H9 (cell line): ENCODE measurements at regions not wholly inside any gene's neighbourhood (a gene's known extent, or its start where the extent isn't known, plus 50 kb on each side); places are given as distances from the start of the nearest gene placed in this dataset.

Source experiments
- DNase-seq: peaks from one replicate; pipeline ENCODE4 v3.0.0-alpha.2; 2017
- H2AFZ ChIP-seq: one replicate; pipeline ENCODE4 v1.6.1; 2013; ENCODE audit warnings: mild to moderate bottlenecking, low read length, control low read depth, moderate library complexity
- H2AK5ac ChIP-seq: 2 replicates; pipeline ENCODE4 v1.6.1; 2013; ENCODE audit warnings: low read length, control low read depth, mixed read lengths; ENCODE audit not compliant: insufficient read length
- H2BK120ac ChIP-seq: one replicate; pipeline ENCODE4 v1.6.1; 2013; ENCODE audit warnings: low read depth, mild to moderate bottlenecking, low read length, control low read depth, inconsistent platforms; ENCODE audit not compliant: poor library complexity, severe bottlenecking
- H2BK12ac ChIP-seq: 2 replicates; pipeline ENCODE4 v1.6.1; 2013; ENCODE audit warnings: low read length, control low read depth, mixed read lengths, low read depth; ENCODE audit not compliant: insufficient read length
- H2BK15ac ChIP-seq: 2 replicates; pipeline ENCODE4 v1.6.1; 2013; ENCODE audit warnings: low read depth, low read length, control low read depth
- H2BK20ac ChIP-seq: one replicate; pipeline ENCODE4 v1.6.1; 2013; ENCODE audit warnings: low read depth, mild to moderate bottlenecking, low read length, control low read depth, inconsistent platforms; ENCODE audit not compliant: poor library complexity, severe bottlenecking
- H2BK5ac ChIP-seq: 2 replicates; pipeline ENCODE4 v1.6.1; 2013; ENCODE audit warnings: low read length, control low read depth, mixed read lengths; ENCODE audit not compliant: insufficient read length
- H3K14ac ChIP-seq: 2 replicates; pipeline ENCODE4 v1.6.1; 2013; ENCODE audit warnings: low read length, control low read depth; ENCODE audit not compliant: insufficient read depth
- H3K18ac ChIP-seq: 2 replicates; pipeline ENCODE4 v1.6.1; 2013; ENCODE audit warnings: low read depth, mild to moderate bottlenecking, mixed read lengths, low read length, control low read depth; ENCODE audit not compliant: insufficient read length
- H3K23ac ChIP-seq: 2 replicates; pipeline ENCODE4 v1.6.1; 2013; ENCODE audit warnings: low read length, control low read depth, mixed read lengths, low read depth; ENCODE audit not compliant: insufficient read length
- H3K23me2 ChIP-seq: 2 replicates; pipeline ENCODE4 v1.6.1; 2013; ENCODE audit warnings: low read depth, mild to moderate bottlenecking, mixed read lengths, low read length, control low read depth; ENCODE audit not compliant: insufficient read length, poor library complexity, severe bottlenecking
- H3K27ac ChIP-seq: 2 replicates; pipeline ENCODE4 v1.5.1; 2013; ENCODE audit warnings: low read length, control low read depth, mixed read lengths, low read depth; ENCODE audit not compliant: insufficient read length
- H3K27me3 ChIP-seq: 2 replicates; pipeline ENCODE4 v1.6.1; 2013; ENCODE audit warnings: low read length, control low read depth, inconsistent platforms; ENCODE audit not compliant: insufficient read depth
- H3K4ac ChIP-seq: 2 replicates; pipeline ENCODE4 v1.6.1; 2013; ENCODE audit warnings: low read depth, mild to moderate bottlenecking, control low read depth, inconsistent platforms, low read length, moderate library complexity
- H3K4me1 ChIP-seq: 2 replicates; pipeline ENCODE4 v1.6.1; 2013; ENCODE audit warnings: low read length, control low read depth, inconsistent platforms; ENCODE audit not compliant: insufficient read depth
- H3K4me2 ChIP-seq: 2 replicates; pipeline ENCODE4 v1.6.1; 2013; ENCODE audit warnings: low read length, control low read depth, mixed read lengths; ENCODE audit not compliant: insufficient read length, insufficient read depth
- H3K56ac ChIP-seq: 2 replicates; pipeline ENCODE4 v1.6.1; 2013; ENCODE audit warnings: low read depth, mild to moderate bottlenecking, mixed read lengths, low read length, control low read depth; ENCODE audit not compliant: insufficient read length
- H3K79me1 ChIP-seq: 2 replicates; pipeline ENCODE4 v1.6.1; 2013; ENCODE audit warnings: low read depth, mild to moderate bottlenecking, moderate library complexity, low read length, control low read depth, inconsistent platforms; ENCODE audit not compliant: insufficient read depth, poor library complexity, severe bottlenecking
- H3K79me2 ChIP-seq: 2 replicates; pipeline ENCODE4 v1.6.1; 2013; ENCODE audit warnings: low read length, control low read depth, inconsistent platforms; ENCODE audit not compliant: insufficient read depth
- H3K9ac ChIP-seq: 2 replicates; pipeline ENCODE4 v1.6.1; 2013; ENCODE audit warnings: low read length, control low read depth, mixed read lengths; ENCODE audit not compliant: insufficient read length; ENCODE audit errors: extremely low read depth
- H3K9me3 ChIP-seq: one replicate; pipeline ENCODE4 v1.6.1; 2013; ENCODE audit warnings: low read depth, low read length, inconsistent platforms; ENCODE audit not compliant: control insufficient read depth
- H3T11ph ChIP-seq: one replicate; pipeline ENCODE4 v1.6.1; 2013; ENCODE audit warnings: mild to moderate bottlenecking, low read length, control low read depth, inconsistent platforms
- H4K20me1 ChIP-seq: one replicate; pipeline ENCODE4 v1.6.1; 2013; ENCODE audit not compliant: control insufficient read depth, insufficient read length, insufficient read depth
- H4K5ac ChIP-seq: 2 replicates; pipeline ENCODE4 v1.6.1; 2013; ENCODE audit warnings: low read depth, mild to moderate bottlenecking, mixed read lengths, low read length, control low read depth; ENCODE audit not compliant: insufficient read length
- H4K8ac ChIP-seq: replicated peaks from 2 replicates; pipeline ENCODE4 v1.6.1; 2013; ENCODE audit warnings: low read length, control low read depth, mixed read lengths, low read depth; ENCODE audit not compliant: insufficient read length
- H4K91ac ChIP-seq: 2 replicates; pipeline ENCODE4 v1.6.1; 2013; ENCODE audit warnings: low read depth, mild to moderate bottlenecking, moderate library complexity, mixed read lengths, low read length, control low read depth; ENCODE audit not compliant: insufficient read length
- H3K27ac Mint-ChIP-seq, 3 experiments: 2 replicates in 2 of 3; 3 replicates in 1 of 3; pipeline ENCODE4 v1.8.0; 2020 to 2021; ENCODE audit warnings: mixed read lengths in 3 of 3, mild to moderate bottlenecking in 1 of 3, moderate library complexity in 1 of 3
- H3K27me3 Mint-ChIP-seq: 2 replicates; pipeline ENCODE4 v1.8.0; 2021; ENCODE audit warnings: low read depth, mild to moderate bottlenecking, moderate library complexity, mixed read lengths
- H3K36me3 Mint-ChIP-seq, 3 experiments: 2 replicates in 2 of 3; 3 replicates in 1 of 3; pipeline ENCODE4 v1.8.0; 2020 to 2021; ENCODE audit warnings: low read depth in 3 of 3, mixed read lengths in 3 of 3; ENCODE audit not compliant: insufficient read depth in 1 of 3
- H3K4me1 Mint-ChIP-seq, 2 experiments: 2 replicates each; pipeline ENCODE4 v1.8.0; 2020; ENCODE audit warnings: mixed read lengths in 2 of 2
- H3K4me3 Mint-ChIP-seq, 2 experiments: 2 replicates in 1 of 2; 3 replicates in 1 of 2; pipeline ENCODE4 v1.8.0; 2020 to 2021; ENCODE audit warnings: mild to moderate bottlenecking in 2 of 2, mixed read lengths in 2 of 2, moderate library complexity in 1 of 2
- H3K9me3 Mint-ChIP-seq, 2 experiments: 2 replicates in 1 of 2; 3 replicates in 1 of 2; pipeline ENCODE4 v1.8.0; 2020; ENCODE audit warnings: mild to moderate bottlenecking in 2 of 2, mixed read lengths in 2 of 2, moderate library complexity in 1 of 2
- WGBS: extraction: QIAGEN DNeasy Blood & Tissue Kit; methylation state at CpG from one replicate; pipeline ENCODE4 v1.1.7; 2013; ENCODE audit warnings: missing lambda C conversion rate, low lambda C conversion rate, mixed read lengths; ENCODE audit not compliant: insufficient read length; ENCODE audit errors: extremely low coverage; 5-methylcytosine and 5-hydroxymethylcytosine counted together
- TF ChIP-seq, protein P1 (sequence below): fragments of 200-600 bp; sonication (generic); conservative IDR thresholded peaks from 3 replicates; pipeline ENCODE4 v1.8.0; 2021; ENCODE audit warnings: antibody characterized with exemption, mild to moderate bottlenecking

DNA sequence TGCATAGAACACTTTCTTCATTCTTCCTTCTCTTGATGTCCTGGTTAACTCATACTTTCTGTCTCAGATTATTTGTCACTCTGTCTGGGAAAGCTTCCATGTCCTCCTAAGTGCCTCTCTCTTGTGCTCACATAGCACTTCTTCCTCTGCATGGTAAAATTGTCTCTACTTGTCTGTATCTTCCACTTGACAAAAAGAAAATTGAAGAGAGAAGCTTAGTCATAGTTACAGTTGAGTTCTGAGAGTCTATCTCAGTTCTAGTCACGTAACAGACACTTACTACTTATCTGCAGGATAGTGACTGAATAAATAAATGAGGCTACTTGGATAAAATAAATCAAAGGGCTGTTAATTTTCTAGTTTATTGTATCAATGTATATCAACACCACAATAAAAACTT is 458.1 kb downstream of the HTR7 start:
- H3K9ac ChIP-seq = no peak overlapping the region
- H2BK120ac ChIP-seq = no peak overlapping the region
- no peak overlapping the region for H3K14ac ChIP-seq
- Mint-ChIP-seq H3K27ac (no peak overlapping the region), H3K4me1 (peaks cover 9% of the 10 kb centered on the region in 2 experiments; a peak in 3 of 4 replicates), H3K9me3 (no peaks in the 10 kb centered on the region), H3K36me3 (no peaks in the 10 kb centered on the region), H3K27me3 (no peaks in the 10 kb centered on the region), H3K4me3 (no peak overlapping the region)
- no peaks in the 10 kb centered on the region for H3K9me3 ChIP-seq
- H2BK20ac ChIP-seq = no peak overlapping the region
- H2AK5ac ChIP-seq = no peak overlapping the region
- WGBS = no CpG with 5 or more reads among the region's 1 CpG
- no peak overlapping the region for H4K91ac ChIP-seq
- H3K79me2 ChIP-seq = no peaks in the 10 kb centered on the region
- H2BK15ac ChIP-seq = no peak overlapping the region
- no peak overlapping the region for H3K56ac ChIP-seq
- no peak overlapping the region for H2BK12ac ChIP-seq
- H2AFZ ChIP-seq = no peak overlapping the region
- TF ChIP-seq, protein P1, sequence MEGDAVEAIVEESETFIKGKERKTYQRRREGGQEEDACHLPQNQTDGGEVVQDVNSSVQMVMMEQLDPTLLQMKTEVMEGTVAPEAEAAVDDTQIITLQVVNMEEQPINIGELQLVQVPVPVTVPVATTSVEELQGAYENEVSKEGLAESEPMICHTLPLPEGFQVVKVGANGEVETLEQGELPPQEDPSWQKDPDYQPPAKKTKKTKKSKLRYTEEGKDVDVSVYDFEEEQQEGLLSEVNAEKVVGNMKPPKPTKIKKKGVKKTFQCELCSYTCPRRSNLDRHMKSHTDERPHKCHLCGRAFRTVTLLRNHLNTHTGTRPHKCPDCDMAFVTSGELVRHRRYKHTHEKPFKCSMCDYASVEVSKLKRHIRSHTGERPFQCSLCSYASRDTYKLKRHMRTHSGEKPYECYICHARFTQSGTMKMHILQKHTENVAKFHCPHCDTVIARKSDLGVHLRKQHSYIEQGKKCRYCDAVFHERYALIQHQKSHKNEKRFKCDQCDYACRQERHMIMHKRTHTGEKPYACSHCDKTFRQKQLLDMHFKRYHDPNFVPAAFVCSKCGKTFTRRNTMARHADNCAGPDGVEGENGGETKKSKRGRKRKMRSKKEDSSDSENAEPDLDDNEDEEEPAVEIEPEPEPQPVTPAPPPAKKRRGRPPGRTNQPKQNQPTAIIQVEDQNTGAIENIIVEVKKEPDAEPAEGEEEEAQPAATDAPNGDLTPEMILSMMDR = no peak
- H3K4ac ChIP-seq = no peak overlapping the region
- no peak overlapping the region for H4K8ac ChIP-seq
- no peak overlapping the region for H4K5ac ChIP-seq
- no peak for DNase-seq
- H3K23ac ChIP-seq = no peak overlapping the region
- no peaks in the 10 kb centered on the region for H3K79me1 ChIP-seq
- no peak overlapping the region for H3K18ac ChIP-seq
- no peaks in the 10 kb centered on the region for H3K4me1 ChIP-seq
- no peak overlapping the region for H3T11ph ChIP-seq
- no peaks in the 10 kb centered on the region for H3K27me3 ChIP-seq
- no peak overlapping the region for H2BK5ac ChIP-seq
- no peaks in the 10 kb centered on the region for H3K23me2 ChIP-seq
- no peak overlapping the region for H3K4me2 ChIP-seq
- H4K20me1 ChIP-seq = no peaks in the 10 kb centered on the region
- no peak overlapping the region for H3K27ac ChIP-seq
